Endothelial cell (in vitro differentiated cells): ENCODE measurements at regions not wholly inside any gene's neighbourhood (a gene's known extent, or its start where the extent isn't known, plus 50 kb on each side); places are given as distances from the start of the nearest gene placed in this dataset.

Experiments
- DNase-seq: peaks from one replicate; pipeline ENCODE4 v3.0.0; 2021; ENCODE audit warnings: low spot score
- H3K27ac Mint-ChIP-seq: one replicate; pipeline ENCODE4 v1.8.0; 2021; ENCODE audit warnings: mixed read lengths, inconsistent platforms; ENCODE audit not compliant: unreplicated experiment
- H3K27me3 Mint-ChIP-seq: one replicate; pipeline ENCODE4 v1.8.0; 2021; ENCODE audit warnings: mild to moderate bottlenecking, moderate library complexity, mixed read lengths, inconsistent platforms; ENCODE audit not compliant: unreplicated experiment
- H3K36me3 Mint-ChIP-seq: one replicate; pipeline ENCODE4 v1.8.0; 2021; ENCODE audit warnings: mild to moderate bottlenecking, low read depth, mixed read lengths, inconsistent platforms; ENCODE audit not compliant: unreplicated experiment
- H3K4me1 Mint-ChIP-seq: one replicate; pipeline ENCODE4 v1.8.0; 2021; ENCODE audit warnings: mild to moderate bottlenecking, mixed read lengths, inconsistent platforms; ENCODE audit not compliant: unreplicated experiment
- H3K4me3 Mint-ChIP-seq: one replicate; pipeline ENCODE4 v1.8.0; 2021; ENCODE audit warnings: mild to moderate bottlenecking, mixed read lengths, inconsistent platforms; ENCODE audit not compliant: unreplicated experiment
- H3K9me3 Mint-ChIP-seq: one replicate; pipeline ENCODE4 v1.8.0; 2021; ENCODE audit warnings: mixed read lengths, inconsistent platforms; ENCODE audit not compliant: unreplicated experiment
- TF ChIP-seq, protein P1 (sequence below): fragments of 200-600 bp; sonication (generic); IDR thresholded peaks from one replicate; pipeline ENCODE4 v1.5.0; 2021; ENCODE audit warnings: antibody characterized with exemption; ENCODE audit not compliant: unreplicated experiment

DNA sequence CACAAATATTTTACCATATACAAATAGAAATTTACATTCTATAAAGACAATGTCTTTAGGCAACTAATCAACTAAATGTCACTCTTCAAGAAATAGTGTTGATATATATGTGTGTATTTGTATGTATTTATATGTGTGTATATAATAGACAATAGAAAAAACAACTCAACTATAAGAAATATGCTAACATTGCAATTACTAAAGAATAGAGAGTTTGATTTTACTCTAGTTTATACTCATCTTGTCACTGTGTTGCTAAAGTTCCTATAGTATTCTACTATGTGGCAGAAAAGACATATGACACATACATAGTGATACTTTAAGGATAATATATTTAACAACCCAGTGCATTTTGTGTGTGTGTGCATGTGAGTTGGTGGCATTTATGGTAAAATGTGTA is 1728.3 kb downstream of the PLA2G4A start:
- no peaks in the 10 kb centered on the region for H3K4me1 Mint-ChIP-seq
- no peak overlapping the region for H3K4me3 Mint-ChIP-seq
- no peaks in the 10 kb centered on the region for H3K27me3 Mint-ChIP-seq
- H3K36me3 Mint-ChIP-seq, result no peaks in the 10 kb centered on the region
- TF ChIP-seq, protein P1, sequence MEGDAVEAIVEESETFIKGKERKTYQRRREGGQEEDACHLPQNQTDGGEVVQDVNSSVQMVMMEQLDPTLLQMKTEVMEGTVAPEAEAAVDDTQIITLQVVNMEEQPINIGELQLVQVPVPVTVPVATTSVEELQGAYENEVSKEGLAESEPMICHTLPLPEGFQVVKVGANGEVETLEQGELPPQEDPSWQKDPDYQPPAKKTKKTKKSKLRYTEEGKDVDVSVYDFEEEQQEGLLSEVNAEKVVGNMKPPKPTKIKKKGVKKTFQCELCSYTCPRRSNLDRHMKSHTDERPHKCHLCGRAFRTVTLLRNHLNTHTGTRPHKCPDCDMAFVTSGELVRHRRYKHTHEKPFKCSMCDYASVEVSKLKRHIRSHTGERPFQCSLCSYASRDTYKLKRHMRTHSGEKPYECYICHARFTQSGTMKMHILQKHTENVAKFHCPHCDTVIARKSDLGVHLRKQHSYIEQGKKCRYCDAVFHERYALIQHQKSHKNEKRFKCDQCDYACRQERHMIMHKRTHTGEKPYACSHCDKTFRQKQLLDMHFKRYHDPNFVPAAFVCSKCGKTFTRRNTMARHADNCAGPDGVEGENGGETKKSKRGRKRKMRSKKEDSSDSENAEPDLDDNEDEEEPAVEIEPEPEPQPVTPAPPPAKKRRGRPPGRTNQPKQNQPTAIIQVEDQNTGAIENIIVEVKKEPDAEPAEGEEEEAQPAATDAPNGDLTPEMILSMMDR, result no peak
- H3K27ac Mint-ChIP-seq, result no peak overlapping the region
- H3K9me3 Mint-ChIP-seq, result no peaks in the 10 kb centered on the region
- no peak for DNase-seq

DNA sequence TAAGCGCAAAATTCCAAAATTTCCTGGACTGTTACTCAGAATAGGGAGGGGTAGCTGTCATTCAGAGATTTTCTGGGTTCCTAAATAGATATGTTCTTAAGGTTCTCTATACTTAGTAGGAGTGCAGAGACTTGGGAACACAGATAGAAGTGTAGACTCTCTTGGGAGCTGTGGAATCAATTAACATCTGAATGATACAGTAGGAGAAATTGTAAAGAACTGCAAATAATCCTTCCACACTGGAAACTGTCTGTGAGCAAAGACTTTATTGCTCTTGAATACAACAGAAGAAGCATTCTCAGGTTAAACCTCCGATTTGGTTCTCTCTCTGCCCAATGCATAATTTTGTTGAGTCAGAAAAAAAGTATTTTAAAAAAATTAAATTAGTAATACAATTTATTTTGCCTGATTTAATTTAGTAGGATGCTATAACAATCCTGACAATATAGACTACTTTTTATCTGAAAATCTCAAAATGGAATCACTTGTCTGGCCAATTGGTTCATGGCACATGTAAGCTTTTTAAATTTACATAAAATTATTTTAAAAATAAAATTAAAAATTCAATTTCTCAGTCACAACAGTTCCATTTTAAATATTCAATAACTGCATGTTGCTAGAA is 1754.3 kb downstream of the PLA2G4A start:
- DNase-seq, result no peak
- H3K36me3 Mint-ChIP-seq, result no peaks in the 10 kb centered on the region
- no peaks in the 10 kb centered on the region for H3K9me3 Mint-ChIP-seq
- H3K4me1 Mint-ChIP-seq, result peaks cover 7% of the 10 kb centered on the region
- no peak overlapping the region for H3K27ac Mint-ChIP-seq
- TF ChIP-seq, protein P1, result no peak
- H3K27me3 Mint-ChIP-seq, result no peaks in the 10 kb centered on the region
- H3K4me3 Mint-ChIP-seq, result no peak overlapping the region

DNA sequence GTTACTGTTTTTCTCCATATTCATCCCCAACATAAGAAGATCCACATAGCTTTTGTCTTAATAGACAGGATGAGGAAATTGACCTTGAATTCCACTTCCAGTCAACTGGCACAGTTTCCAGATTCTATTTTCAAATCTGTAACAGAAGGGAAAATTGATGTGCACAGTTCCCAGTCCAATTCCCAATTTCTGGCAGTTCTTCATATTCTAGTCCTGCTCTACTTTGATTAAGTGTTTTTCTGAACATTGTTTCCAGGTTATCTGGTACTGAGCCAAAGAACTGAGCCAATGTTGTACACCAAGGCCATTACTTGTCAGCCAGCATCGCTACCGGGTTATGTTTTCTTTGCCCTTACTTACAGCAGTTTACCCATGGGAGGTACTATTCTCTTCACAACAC is 1755.4 kb downstream of the PLA2G4A start:
- no peak overlapping the region for H3K27ac Mint-ChIP-seq
- no peaks in the 10 kb centered on the region for H3K27me3 Mint-ChIP-seq
- DNase-seq, result no peak
- no peaks in the 10 kb centered on the region for H3K9me3 Mint-ChIP-seq
- TF ChIP-seq, protein P1, result no peak
- H3K4me1 Mint-ChIP-seq, result peaks cover 7% of the 10 kb centered on the region
- no peak overlapping the region for H3K4me3 Mint-ChIP-seq
- H3K36me3 Mint-ChIP-seq, result no peaks in the 10 kb centered on the region

DNA sequence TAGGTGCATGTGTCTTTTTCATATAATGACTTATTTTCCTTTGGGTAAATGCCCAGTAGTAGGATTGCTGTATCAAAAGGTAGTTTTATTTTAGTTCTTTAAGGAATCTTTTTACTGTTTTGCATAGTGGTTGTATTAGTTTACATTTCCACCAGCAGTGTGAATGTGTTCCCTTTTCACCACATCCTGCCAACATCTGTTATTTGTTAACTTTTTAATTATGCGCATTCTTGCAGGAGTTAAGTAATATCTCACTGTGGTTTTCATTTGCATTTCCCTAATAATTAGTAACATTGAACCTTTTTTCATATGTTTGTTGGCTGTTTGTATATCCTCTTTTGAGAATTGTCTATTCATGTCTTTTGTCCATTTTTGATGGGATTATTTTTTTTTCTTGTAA is 1761.9 kb downstream of the PLA2G4A start:
- Mint-ChIP-seq H3K9me3 (no peaks in the 10 kb centered on the region), H3K27ac (no peak overlapping the region)
- no peak for DNase-seq

DNA sequence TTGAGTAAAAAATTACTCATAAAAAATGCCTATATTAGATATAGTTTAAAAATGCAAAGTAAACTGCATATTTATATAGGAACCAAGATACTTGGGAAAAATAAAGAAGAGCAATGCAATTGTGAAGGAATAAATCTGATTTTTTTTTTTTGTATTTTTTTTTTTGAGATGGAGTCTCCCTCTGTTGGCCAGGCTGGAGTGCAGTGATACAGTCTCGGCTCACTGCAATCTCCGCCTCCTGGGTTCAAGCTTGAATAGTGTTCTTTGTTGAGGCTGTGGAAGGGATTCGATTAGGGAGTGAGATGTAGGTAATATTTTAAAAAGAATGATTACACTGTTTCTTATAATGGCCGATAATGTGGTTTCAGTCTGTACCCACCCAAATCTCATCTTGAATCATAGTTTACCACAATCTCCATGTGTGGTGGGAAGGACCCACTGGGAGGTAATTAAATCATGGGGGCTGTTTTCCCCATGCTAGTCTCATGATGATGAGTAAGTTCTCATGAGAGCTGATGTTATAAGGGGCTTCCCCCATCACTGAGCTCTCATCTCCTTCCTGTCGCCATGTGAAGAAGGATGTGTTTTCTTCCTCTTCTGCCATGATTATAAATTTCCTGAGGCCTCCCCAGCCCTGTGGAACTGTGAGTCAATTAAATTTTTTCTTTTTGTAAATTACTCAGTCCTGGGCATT is 1765.9 kb downstream of the PLA2G4A start:
- no peaks in the 10 kb centered on the region for H3K36me3 Mint-ChIP-seq

More for the DNA sequence above, 1761.9 kb downstream of the PLA2G4A start:
- Mint-ChIP-seq H3K36me3 (no peaks in the 10 kb centered on the region), H3K27me3 (no peaks in the 10 kb centered on the region), H3K4me3 (no peak overlapping the region), H3K4me1 (no peaks in the 10 kb centered on the region)
- TF ChIP-seq, protein P1, result no peak

More for the DNA sequence above, 1765.9 kb downstream of the PLA2G4A start:
- H3K27me3 Mint-ChIP-seq, result no peaks in the 10 kb centered on the region
- no peaks in the 10 kb centered on the region for H3K4me1 Mint-ChIP-seq
- DNase-seq, result no peak
- no peak overlapping the region for H3K27ac Mint-ChIP-seq
- no peaks in the 10 kb centered on the region for H3K9me3 Mint-ChIP-seq
- H3K4me3 Mint-ChIP-seq, result no peak overlapping the region
- TF ChIP-seq, protein P1, result no peak
